ENCODE measurements at regions not wholly inside any gene's neighbourhood (a gene's known extent, or its start where the extent isn't known, plus 50 kb on each side); places are given as distances from the start of the nearest gene placed in this dataset.

GRCh38 chr6:28643017-28643740 lies 117.5 kb downstream of the GPX5 start:
- no peak overlapping the region for H3K27ac ChIP-seq (ENCODE audit: low read length)
- H3K4me1 ChIP-seq (ENCODE audit: control insufficient read depth, insufficient read depth, low read length) = no peaks in the 10 kb centered on the region
- H3K9me3 ChIP-seq (ENCODE audit: control insufficient read depth, low read depth, low read length) = peaks cover 5% of the 10 kb centered on the region
- no CpG with 5 or more reads among the region's 9 CpGs for WGBS (ENCODE audit: insufficient coverage, low lambda C conversion rate)
- no peaks in the 10 kb centered on the region for H3K36me3 ChIP-seq (ENCODE audit: control insufficient read depth, insufficient read depth, low read length)
- DNase-seq = no peak
- H3K4me3 ChIP-seq (ENCODE audit: low read length) = no peak overlapping the region
- H3K27me3 ChIP-seq (ENCODE audit: control insufficient read depth, insufficient read depth, low read length) = peaks cover 25% of the 10 kb centered on the region

- Histone ChIP-seq H3K9me3 (ENCODE audit: control insufficient read depth, low read depth, low read length) (no peaks in the 10 kb centered on the region), H3K27me3 (ENCODE audit: control insufficient read depth, insufficient read depth, low read length) (peaks cover 31% of the 10 kb centered on the region), H3K36me3 (ENCODE audit: control insufficient read depth, insufficient read depth, low read length) (no peaks in the 10 kb centered on the region), H3K27ac (ENCODE audit: low read length) (no peak overlapping the region), H3K4me1 (ENCODE audit: control insufficient read depth, insufficient read depth, low read length) (peaks cover 8% of the 10 kb centered on the region), H3K4me3 (ENCODE audit: low read length) (no peak overlapping the region)
- no peak for DNase-seq
- no CpG with 5 or more reads among the region's 1 CpG for WGBS (ENCODE audit: insufficient coverage, low lambda C conversion rate)
Observed at GRCh38 chr6:28646650-28647049, 121.0 kb downstream of the GPX5 start.

DNA sequence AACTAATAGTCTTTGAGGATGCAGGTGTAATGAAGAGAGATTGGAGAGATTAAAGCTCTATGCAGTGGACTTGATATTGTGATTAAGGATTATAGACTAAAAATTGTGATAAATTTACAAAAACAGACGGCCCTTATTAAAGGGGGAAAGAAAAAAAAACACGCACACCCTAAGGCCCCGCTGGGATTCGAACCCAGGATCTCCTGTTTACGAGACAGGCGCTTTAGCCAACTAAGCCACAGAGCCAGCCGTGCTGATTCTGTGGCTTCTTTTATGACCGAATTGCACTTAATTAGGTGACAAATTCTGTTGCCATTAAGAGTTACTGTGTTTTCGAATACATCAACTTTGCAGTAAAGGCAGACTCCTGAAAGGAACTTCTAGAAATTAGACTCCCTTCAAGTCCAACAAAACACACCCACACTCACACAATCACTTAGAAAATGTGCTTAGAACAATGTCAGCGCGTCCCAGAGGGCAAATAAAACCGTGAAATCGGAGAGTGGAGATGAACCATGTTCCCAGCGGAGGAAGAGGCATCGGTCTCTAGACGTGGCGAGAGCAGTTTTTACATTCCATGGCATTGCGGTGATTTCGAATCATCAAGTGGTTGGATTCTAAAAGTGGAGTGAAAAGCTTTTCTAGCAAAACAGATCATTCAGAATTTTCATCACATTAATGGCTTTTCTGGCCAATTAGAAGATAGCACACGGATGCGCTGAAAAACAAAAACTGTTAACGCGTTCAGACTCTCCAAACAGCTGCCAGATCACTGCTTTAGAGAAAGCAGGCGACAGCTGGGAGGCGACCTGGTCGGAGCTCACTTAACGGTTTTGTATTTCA lies 122.6 kb downstream of the GPX5 start:
- DNase-seq = peak; percentile 44 to 51
- Histone ChIP-seq H3K9me3 (ENCODE audit: control insufficient read depth, low read depth, low read length) (no peaks in the 10 kb centered on the region), H3K36me3 (ENCODE audit: control insufficient read depth, insufficient read depth, low read length) (no peaks in the 10 kb centered on the region), H3K27ac (ENCODE audit: low read length) (peak overlapping the region; percentile 10), H3K4me3 (ENCODE audit: low read length) (peak overlapping the region; percentile 60), H3K4me1 (ENCODE audit: control insufficient read depth, insufficient read depth, low read length) (peaks cover 8% of the 10 kb centered on the region), H3K27me3 (ENCODE audit: control insufficient read depth, insufficient read depth, low read length) (peaks cover 31% of the 10 kb centered on the region)
- 0% methylated on average over 2 of the region's 27 CpGs for WGBS (ENCODE audit: insufficient coverage, low lambda C conversion rate)

GRCh38 chr6:28648878-28649375 lies 123.2 kb downstream of the GPX5 start:
- peaks cover 8% of the 10 kb centered on the region for H3K4me1 ChIP-seq (ENCODE audit: control insufficient read depth, insufficient read depth, low read length)
- WGBS (ENCODE audit: insufficient coverage, low lambda C conversion rate) = 0% methylated on average over 4 of the region's 10 CpGs
- no peaks in the 10 kb centered on the region for H3K36me3 ChIP-seq (ENCODE audit: control insufficient read depth, insufficient read depth, low read length)
- peak overlapping the region; percentile 60 for H3K4me3 ChIP-seq (ENCODE audit: low read length)
- H3K9me3 ChIP-seq (ENCODE audit: control insufficient read depth, low read depth, low read length) = no peaks in the 10 kb centered on the region
- DNase-seq = no peak
- H3K27me3 ChIP-seq (ENCODE audit: control insufficient read depth, insufficient read depth, low read length) = peaks cover 29% of the 10 kb centered on the region
- H3K27ac ChIP-seq (ENCODE audit: low read length) = peak overlapping the region; percentile 10

DNA sequence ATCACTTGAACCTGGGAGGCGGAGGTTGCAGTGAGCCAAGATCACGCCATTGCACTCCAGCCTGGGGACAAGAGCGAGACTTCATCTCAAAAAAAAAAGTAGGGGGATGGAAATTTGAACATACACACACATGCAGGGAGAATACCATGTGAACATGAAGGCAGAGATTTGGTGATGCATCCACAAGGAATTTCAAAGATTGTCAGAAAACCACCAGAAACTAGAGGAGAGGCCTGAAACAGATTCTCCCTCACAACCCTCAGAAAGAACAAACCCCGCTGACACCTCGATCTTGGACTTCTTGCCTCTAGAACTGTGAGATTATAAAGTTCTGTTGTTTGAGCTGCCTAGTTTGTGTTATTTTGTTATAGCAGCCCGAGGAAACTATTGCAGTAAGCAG lies 125.5 kb downstream of the GPX5 start:
- no CpG with 5 or more reads among the region's 6 CpGs for WGBS (ENCODE audit: insufficient coverage, low lambda C conversion rate)
- H3K36me3 ChIP-seq (ENCODE audit: control insufficient read depth, insufficient read depth, low read length) = no peaks in the 10 kb centered on the region
- H3K9me3 ChIP-seq (ENCODE audit: control insufficient read depth, low read depth, low read length) = no peaks in the 10 kb centered on the region
- H3K27me3 ChIP-seq (ENCODE audit: control insufficient read depth, insufficient read depth, low read length) = peaks cover 36% of the 10 kb centered on the region
- peaks cover 8% of the 10 kb centered on the region for H3K4me1 ChIP-seq (ENCODE audit: control insufficient read depth, insufficient read depth, low read length)
- H3K4me3 ChIP-seq (ENCODE audit: low read length) = no peak overlapping the region
- H3K27ac ChIP-seq (ENCODE audit: low read length) = no peak overlapping the region
- DNase-seq = no peak

DNA sequence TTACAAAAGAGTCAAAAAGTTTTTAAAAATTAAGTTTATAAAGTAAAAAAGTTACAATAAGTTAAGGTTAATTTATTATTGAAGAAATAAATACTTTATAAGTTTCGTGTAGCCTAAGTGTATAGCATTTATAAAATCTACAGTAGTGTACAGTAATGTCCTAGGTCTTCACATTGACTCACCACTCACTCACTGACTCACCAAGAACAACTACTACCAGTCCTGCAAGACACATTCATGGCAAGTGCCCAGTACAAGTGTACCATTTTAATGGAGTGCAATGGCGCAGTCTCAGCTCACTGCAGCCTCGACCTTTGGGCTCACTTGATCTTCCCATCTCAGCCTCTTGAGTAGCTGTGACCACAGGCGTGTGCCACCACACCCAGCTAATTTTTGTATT lies 128.2 kb downstream of the GPX5 start:
- H3K36me3 ChIP-seq (ENCODE audit: control insufficient read depth, insufficient read depth, low read length) = no peaks in the 10 kb centered on the region
- no peaks in the 10 kb centered on the region for H3K9me3 ChIP-seq (ENCODE audit: control insufficient read depth, low read depth, low read length)
- no peak for DNase-seq
- H3K27ac ChIP-seq (ENCODE audit: low read length) = no peak overlapping the region
- peaks cover 7% of the 10 kb centered on the region for H3K4me1 ChIP-seq (ENCODE audit: control insufficient read depth, insufficient read depth, low read length)
- H3K4me3 ChIP-seq (ENCODE audit: low read length) = no peak overlapping the region
- 100% methylated on average over 1 of the region's 4 CpGs for WGBS (ENCODE audit: insufficient coverage, low lambda C conversion rate)
- peaks cover 38% of the 10 kb centered on the region for H3K27me3 ChIP-seq (ENCODE audit: control insufficient read depth, insufficient read depth, low read length)

DNA sequence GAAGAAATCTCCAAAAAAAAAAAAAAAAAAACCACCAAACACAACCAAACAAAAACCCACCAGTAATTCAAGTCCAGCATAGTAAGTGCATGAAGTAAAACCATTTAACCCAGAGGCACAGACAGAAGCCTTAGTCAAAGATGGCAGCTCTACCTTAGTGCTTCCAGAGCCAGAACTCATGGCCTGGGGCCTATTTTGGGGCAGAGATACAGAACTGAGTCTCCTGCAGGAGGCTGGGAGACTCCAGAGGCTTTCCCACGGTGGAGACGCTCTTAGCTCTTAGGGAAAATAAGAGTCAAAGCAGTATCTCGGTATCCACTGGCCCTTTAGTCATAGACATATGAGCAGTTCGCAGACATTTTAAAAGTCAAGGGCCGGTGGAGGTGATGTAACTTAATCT lies 129.5 kb downstream of the GPX5 start:
- Histone ChIP-seq H3K9me3 (ENCODE audit: control insufficient read depth, low read depth, low read length) (no peaks in the 10 kb centered on the region), H3K4me3 (ENCODE audit: low read length) (no peak overlapping the region), H3K27me3 (ENCODE audit: control insufficient read depth, insufficient read depth, low read length) (peaks cover 44% of the 10 kb centered on the region), H3K27ac (ENCODE audit: low read length) (no peak overlapping the region), H3K4me1 (ENCODE audit: control insufficient read depth, insufficient read depth, low read length) (peaks cover 5% of the 10 kb centered on the region), H3K36me3 (ENCODE audit: control insufficient read depth, insufficient read depth, low read length) (no peaks in the 10 kb centered on the region)
- no CpG with 5 or more reads among the region's 5 CpGs for WGBS (ENCODE audit: insufficient coverage, low lambda C conversion rate)
- no peak for DNase-seq

DNA sequence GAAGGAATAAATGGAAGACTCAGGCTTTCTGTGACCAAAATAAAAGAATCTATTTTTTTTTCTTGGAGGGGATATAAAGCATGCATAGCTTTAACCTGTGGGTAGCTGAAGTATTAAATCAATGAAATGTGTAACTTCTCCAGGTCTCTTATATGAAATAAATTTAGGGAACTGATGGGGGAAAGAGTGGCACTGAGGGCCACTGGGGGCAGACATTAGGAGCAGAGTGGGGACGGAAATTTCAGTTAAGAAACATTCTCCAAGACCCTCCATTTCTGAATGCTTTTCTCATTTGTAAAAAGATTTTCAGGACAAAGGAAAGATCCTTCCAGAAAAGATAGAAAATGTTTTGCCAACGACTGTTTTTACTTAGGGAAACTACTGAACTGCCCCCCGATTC lies 131.0 kb downstream of the GPX5 start:
- no peak overlapping the region for H3K4me3 ChIP-seq (ENCODE audit: low read length)
- no CpG with 5 or more reads among the region's 3 CpGs for WGBS (ENCODE audit: insufficient coverage, low lambda C conversion rate)
- no peaks in the 10 kb centered on the region for H3K36me3 ChIP-seq (ENCODE audit: control insufficient read depth, insufficient read depth, low read length)
- no peaks in the 10 kb centered on the region for H3K9me3 ChIP-seq (ENCODE audit: control insufficient read depth, low read depth, low read length)
- H3K27me3 ChIP-seq (ENCODE audit: control insufficient read depth, insufficient read depth, low read length) = peaks cover 42% of the 10 kb centered on the region
- no peak for DNase-seq
- no peak overlapping the region for H3K27ac ChIP-seq (ENCODE audit: low read length)
- peaks cover 5% of the 10 kb centered on the region for H3K4me1 ChIP-seq (ENCODE audit: control insufficient read depth, insufficient read depth, low read length)

DNA sequence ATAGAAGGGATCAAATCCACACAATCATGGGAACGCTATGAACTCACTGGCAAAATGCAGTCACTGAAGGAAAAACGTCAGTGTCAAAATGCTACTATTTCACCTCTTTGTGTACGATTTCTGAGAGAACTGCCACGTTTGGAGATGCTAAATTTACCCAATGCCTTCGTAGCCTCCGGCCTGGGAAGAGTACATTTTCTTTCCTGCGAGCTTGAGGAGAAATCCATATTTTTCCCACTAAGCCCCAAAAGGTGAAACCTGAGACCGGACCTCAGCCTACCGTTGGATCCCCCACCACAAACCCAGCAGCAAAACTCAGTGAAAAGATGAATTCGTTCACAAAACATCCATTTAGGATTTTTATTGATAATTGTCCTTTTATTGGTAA lies 131.7 kb downstream of the GPX5 start:
- Histone ChIP-seq H3K9me3 (ENCODE audit: control insufficient read depth, low read depth, low read length) (no peaks in the 10 kb centered on the region), H3K27me3 (ENCODE audit: control insufficient read depth, insufficient read depth, low read length) (peaks cover 42% of the 10 kb centered on the region), H3K27ac (ENCODE audit: low read length) (no peak overlapping the region), H3K36me3 (ENCODE audit: control insufficient read depth, insufficient read depth, low read length) (no peaks in the 10 kb centered on the region), H3K4me1 (ENCODE audit: control insufficient read depth, insufficient read depth, low read length) (peaks cover 5% of the 10 kb centered on the region), H3K4me3 (ENCODE audit: low read length) (peak overlapping the region; percentile 44)
- WGBS (ENCODE audit: insufficient coverage, low lambda C conversion rate) = no CpG with 5 or more reads among the region's 10 CpGs
- peak in 1 of 2 donors; percentile 10 for DNase-seq

DNA sequence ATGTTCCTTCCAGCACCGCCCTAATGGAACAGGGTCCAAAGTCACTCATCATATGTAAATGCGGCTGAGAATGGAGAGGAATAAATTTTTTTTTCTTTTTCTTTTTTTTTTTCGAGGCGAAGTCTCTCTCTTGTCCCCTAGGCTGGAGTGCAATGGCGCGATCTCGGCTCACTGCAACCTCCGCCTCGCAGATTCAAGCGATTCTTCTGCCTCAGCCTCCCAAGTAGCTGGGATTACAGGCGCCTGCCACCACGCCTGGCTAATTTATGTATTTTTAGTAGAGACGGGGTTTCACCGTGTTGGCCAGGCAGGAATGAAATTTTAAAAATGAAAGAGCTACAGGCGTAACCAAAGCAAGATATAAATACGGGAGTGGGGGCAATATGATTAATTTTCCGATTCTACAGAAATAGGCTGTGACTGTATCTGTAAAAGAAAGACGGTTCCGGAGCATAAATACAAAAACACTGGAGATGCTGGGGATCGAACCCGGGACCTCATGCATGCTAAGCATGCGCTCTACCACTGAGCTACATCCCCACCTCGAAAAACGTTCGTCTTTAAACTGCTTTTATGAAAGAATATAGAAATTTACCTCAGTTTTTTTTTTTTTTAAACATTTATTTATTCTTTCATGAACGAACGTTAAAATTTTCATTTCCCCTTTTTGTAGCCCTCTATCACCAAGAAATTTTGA lies 132.2 kb downstream of the GPX5 start:
- Histone ChIP-seq H3K4me1 (ENCODE audit: control insufficient read depth, insufficient read depth, low read length) (peaks cover 5% of the 10 kb centered on the region), H3K9me3 (ENCODE audit: control insufficient read depth, low read depth, low read length) (no peaks in the 10 kb centered on the region), H3K36me3 (ENCODE audit: control insufficient read depth, insufficient read depth, low read length) (no peaks in the 10 kb centered on the region), H3K27me3 (ENCODE audit: control insufficient read depth, insufficient read depth, low read length) (peaks cover 42% of the 10 kb centered on the region), H3K4me3 (ENCODE audit: low read length) (peak overlapping the region; percentile 44), H3K27ac (ENCODE audit: low read length) (no peak overlapping the region)
- peak in 1 of 2 donors; percentile 45 for DNase-seq
- 0% methylated on average over 9 of the region's 27 CpGs for WGBS (ENCODE audit: insufficient coverage, low lambda C conversion rate)
